Central memory CD4-positive, alpha-beta T cell (primary cell): ENCODE measurements at regions not wholly inside any gene's neighbourhood (a gene's known extent, or its start where the extent isn't known, plus 50 kb on each side); places are given as distances from the start of the nearest gene placed in this dataset.
"Not testable (repeated sequence)": the region's sequence is repeated elsewhere in the genome, so short reads cannot be mapped to it uniquely, and the experiment has no call there.

Experiments used
- DNase-seq: peaks from one replicate; pipeline ENCODE4 v3.0.0; 2022

DNA sequence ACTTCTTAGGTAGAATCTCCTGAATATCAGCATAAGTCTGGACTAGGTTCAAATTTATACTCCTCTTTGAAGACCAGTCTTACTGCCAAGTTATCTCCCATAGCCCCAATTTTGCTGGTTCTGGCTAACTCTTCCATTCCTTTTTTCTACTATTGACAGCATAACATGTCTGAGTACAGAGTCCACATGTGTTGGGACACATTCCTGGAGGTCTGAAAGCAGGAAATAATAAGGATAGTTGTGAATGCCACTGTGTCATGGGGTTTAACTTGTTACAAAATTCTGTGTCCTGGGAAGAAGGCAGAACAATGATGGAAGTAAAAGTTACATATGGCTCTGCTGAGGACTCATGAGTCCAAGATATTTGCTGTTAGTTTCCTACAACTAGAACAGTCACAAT lies 57.4 kb upstream of the ZBTB20 start:
- no peak for DNase-seq

DNA sequence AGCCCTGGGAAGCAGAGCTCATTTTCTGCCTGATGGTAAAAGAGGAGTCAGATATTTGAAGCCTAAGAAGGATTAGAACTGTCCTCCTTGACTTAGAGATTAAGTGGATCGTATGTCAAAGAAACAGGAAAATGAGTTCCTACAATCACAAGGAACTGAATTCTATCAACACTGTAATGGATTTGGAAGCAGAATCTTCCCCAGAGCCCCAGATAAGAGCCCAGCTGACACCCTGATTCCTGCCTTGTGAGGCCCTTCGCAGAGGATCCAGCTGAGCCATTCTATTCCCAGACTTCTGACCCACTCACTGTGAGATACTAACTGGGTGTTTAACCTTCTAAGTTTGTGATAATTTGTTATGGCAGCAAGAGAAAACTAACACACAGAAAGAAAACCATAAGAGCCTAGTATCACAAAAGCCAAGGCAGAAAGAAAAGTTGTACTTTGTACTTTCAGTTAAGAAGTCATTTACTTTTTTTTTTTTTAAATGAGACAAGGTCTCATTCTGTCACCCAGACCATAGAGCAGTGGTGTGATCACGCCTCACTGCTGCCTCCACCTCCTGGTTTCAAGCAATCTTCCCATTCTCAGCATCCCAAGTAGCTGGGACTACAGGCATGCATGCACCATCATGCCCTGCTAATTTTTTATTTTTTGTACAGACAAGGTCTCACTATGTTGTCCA lies 61.1 kb upstream of the ZBTB20 start:
- no peak for DNase-seq

DNA sequence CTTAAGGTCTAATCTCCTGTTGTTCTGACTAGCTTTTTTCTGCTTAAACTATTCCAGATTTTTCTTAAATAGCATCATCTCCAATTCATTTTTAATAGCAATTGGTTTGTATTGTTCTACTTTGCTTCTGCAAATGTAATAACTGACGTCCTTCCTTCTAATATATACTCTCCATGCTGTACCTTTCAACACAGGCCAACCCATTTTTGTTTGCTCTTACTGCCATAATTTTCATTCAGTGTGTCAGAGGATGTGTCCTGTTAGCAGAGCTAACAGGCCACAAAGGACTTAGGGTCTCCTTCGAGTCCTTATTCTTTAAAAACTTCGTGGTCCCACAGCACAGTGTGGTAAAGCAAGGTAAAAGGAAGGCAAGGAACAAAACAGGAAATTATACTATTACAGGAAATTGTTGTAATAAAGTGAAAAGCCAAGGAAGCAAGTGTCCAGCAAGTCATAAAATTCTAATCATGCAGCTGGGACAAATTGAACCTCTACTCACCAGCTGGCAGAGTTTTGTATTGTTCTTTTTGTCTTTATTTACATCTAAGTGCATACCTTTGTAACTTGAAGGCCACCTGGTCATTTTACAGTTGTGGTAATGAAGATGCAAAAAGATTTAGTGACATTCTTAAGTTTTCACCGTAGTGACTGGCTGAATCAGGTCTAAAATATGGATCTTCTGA lies 64.9 kb upstream of the ZBTB20 start:
- no peak for DNase-seq

DNA sequence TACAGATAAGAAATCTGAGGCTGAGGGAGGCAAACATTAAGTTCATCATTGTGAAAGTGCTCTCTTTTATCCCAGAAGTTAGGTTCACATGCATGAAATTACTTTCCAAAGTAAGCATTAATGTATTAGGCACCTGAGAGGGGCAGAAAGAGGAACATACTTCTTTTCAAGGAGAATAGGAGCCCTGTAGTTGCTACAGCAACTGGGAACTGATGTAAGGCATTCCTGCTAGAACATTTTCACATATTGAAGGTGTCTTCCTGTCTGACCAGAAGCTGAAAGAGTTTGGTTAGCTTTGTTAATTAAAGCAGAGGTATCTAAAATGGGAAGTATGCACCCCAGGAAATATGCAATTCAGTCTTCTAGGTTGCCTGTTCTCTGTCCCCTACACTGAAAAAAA lies 65.5 kb upstream of the ZBTB20 start:
- DNase-seq = no peak

DNA sequence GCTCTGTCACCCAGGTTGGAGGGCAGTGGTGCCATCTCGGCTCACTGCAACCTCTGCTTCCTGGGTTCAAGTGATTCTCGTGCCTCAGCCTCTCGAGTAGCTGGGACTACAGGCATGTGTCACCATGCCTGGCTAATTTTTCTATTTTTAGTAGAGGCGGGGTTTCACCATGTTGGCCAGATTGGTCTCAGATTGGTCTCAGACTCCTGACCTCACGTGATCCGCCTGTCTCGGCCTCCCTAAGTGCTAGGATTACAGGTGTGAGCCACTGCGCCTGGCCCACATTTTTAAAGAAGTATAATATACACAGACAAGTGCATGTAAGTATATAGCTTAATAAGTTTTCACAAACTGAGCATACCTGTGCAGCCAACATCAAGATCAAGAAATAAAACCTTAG lies 66.0 kb upstream of the ZBTB20 start:
- not testable (repeated sequence) for DNase-seq

DNA sequence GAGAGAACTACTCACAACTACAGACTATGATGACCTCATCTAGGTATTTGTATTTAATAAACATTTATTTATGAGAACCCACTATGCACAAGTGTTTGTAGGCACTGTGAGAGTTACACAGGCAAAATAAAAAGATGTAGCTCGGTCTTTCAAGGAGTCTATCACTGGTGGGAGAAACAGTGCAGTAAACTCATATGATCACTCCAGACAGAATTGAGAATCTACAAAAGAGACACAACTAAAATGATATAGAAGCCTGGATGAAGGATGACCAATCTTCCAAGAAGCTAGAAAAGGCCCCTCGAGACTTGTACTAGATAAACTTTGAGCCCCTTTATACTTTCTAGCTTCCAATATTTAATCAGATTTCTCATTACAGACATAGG lies 70.2 kb upstream of the ZBTB20 start:
- no peak for DNase-seq

DNA sequence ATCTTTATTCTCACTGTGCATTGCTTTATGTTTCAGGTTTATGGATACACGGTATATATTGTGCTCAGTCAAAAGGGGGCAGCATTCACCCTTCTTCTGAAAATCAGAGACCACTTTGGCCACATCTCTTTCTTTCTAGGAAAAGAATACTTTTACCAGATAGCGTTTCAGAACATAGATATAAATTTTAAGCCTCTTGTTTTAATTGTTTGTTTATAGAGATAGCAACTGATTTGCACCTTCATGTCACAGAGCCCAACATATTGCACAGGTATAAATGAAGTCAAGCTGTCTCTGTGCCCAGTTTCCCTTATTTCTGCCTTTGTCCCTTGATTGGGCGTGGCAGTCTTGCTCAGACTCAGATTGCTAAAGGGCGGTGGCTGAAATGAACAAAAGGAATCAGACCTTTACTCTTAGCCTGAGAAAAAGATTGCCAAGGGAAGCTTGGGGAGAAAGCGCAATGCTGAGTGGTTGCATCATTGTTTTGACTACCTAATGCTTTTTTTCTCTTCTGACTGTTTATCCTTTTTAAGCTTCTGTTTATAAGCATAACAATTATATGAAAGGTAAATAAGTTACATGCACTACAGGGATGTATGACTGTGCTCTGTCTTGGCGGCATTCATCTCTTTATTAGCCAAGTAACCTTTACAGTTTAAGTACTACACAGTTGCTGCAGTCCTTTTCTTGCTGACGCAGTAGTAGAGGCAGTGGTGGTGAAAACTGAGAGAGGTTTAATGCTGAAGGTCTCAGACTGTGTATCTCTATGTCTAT lies 70.8 kb upstream of the ZBTB20 start:
- peak; percentile 4 for DNase-seq

DNA sequence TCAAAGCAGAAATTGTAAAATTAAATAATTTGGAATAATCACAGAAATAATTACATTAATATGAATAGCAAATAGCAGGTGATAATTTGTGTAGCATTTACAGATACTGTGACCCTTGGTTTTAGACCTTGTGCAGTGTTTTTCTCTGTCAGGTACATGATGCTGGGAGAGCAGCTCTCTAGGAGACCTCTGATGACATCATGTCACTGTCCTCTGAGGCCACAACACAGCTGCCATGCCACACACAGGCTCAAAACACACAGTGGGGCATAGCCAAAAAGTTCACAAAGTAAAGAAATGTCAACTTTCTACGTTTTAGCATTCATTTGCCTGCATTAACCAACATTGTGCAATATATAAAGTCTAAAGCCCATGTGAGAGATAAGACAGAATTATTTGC lies 71.8 kb upstream of the ZBTB20 start:
- DNase-seq = no peak

DNA sequence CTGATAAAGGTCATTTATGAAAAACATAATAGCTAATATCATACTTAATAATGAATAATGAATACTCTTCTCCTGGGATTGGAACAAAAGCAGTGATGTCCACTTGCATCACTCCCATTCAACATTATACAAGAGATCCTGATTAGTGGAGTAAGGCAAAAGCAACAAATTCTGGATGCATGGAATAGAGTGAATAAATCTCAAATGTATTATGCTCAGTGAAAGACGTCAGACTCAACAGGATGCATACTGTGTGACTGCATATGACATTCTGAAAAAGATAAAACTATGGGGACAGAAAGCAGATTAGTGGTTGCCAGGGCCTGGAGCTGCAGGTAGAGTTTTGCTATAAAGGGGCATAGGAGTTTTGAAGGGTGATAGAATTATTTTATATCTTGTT lies 77.6 kb upstream of the ZBTB20 start:
- no peak for DNase-seq

DNA sequence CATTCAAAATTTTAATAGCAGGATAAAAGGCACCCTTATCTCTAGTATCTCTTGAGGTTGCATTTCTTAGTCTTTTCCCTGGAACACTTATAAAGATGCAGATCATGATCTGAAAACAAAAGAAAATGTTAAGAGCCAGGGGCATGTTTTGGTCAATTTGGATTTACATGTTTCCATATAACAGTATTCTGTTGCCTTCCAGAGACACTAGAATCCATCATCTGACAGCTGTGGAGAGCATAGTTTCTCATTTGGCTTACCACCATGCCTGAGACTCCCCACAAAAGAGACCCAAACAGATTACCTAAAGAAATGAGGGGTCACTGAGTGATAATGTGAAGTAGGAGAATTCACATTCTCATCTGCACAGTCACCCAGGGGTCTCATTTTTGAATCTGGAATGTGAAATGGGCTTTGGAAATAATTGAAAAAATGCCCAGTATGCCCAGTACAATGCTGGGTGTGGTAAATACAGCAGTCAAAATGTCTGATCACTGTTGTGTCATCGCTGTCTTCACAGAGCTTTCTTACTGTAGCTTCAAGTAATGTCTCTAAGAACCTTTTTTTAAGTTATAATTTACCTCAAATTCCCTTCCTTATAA lies 79.9 kb upstream of the ZBTB20 start:
- DNase-seq = no peak

DNA sequence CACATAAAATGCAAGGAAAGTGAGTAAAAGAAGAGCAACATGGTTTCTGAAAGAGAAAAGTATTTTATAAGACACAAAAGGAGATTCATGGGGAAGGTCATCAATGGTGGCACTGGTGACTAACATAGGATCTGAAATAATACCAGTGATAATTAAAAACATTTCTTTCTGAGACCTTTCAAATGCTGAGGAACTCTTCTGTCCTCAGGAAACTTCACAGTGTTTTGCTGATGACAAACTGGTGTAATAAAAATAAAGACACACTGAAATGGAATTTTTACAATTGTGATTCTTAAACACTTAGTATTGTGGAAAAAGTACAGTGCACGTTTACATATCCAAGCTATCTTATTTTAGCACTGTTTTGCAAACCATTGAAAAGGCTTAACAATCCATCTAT lies 80.4 kb upstream of the ZBTB20 start:
- DNase-seq = no peak

DNA sequence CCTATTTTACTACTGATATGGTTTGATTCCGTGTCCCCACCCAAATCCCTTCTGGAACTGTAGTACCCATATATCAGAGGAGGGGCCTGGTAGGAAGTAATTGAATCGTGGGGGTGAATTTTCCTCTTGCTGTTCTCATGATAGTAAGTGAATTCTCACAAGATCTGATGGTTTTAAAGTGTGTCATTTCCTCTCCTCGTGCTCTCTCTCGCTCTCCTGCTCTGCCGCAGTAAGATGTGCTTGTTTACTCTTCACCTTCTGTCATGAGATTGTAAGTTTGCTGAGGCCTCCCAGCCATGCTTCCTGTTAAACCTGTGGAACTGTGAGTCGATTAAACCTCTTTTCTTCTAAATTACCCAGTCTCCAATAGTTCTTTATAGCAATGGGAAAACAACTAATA lies 81.2 kb upstream of the ZBTB20 start:
- DNase-seq = no peak

DNA sequence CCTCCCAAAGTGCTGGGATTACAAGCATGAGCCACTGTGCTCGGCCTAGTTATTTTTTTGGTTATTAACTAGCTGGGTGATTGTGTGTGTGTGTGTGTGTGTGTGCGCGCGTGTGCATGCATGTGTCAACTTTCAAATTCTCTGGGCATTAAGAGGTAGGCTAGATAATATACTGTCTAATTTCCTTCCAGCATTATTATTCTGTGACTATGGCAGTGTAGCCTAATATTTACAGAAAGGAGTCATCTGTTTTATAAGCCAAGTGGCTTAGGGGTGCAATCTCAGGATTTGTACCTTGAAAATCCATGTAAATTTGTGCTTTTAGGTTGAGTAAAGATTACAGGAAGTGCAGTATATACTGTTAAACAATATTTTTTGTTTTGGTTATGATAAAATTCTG lies 85.1 kb upstream of the ZBTB20 start:
- no peak for DNase-seq

DNA sequence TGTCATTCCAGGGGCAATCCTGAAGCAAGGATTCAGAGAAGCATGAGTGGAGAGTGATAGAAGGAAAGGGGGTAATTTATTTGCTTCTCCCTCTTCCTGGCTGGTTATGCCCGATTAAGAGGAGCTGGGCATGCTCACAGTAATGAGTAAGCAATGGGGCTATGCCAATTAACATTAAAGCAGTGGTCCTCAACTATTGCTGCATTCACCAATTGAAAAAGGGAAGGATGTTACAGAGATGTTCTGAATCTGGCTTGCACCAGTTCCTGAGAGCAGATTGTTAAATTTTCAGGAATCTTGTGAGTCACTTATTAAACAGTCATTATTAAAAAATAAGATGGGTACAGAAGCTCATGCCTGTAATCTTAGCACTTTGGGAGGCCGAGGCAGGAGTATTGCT lies 85.9 kb upstream of the ZBTB20 start:
- DNase-seq = no peak

DNA sequence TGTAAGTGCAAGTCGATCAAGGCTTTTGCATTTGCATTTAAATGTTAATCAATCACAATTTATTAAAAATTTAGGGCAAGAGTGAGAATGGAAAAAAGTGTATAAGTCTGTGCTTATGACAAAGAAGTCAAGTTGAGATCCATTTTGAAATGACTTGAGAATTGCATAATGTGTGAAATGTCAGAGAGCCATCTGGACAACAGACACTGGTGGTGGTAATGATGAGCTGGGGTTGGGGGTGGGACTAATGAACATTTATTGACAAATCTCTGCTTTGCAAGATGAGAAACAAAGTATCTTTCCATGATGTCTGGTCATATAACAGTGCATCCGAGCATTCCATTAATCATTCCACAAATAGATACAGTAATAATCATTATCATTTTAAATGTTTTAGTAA lies 89.4 kb upstream of the ZBTB20 start:
- no peak for DNase-seq

DNA sequence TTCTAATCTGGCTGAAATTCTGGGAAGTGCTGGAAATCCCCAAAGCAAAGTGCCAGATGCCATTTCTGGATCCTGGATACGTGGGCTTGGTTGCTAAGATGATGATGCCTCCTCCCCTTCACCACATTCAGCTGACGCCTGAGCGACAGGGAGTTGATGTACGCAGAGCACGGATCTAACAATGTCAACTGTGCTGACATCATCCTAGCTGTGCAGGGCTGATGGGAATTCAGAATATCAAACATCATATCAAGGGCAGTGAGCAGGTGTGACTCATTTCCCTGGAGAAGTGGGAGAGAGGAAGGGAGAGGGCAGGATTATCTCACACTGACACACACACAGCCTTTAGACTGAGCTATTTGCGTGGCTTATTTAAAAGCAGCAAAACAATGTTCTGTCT lies 92.6 kb upstream of the ZBTB20 start:
- DNase-seq = no peak

DNA sequence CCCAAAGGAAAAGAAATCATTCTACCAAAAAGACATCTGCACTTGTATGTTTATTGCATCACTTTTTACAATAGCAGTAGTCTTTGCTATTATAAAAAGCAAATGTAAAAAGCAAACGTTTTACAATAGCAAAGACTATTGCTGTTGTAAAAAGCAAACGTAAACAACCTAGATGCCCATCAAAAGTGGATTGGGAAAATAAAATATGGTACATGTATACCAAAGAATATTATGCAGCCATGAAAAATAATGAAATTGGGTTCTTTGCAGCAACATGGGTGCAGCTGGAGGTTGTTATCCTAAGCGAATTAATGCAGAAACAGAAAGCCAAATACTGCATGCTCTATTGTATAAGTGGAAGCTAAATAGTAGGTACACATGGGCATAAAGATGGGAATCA lies 97.3 kb upstream of the ZBTB20 start:
- DNase-seq = no peak

DNA sequence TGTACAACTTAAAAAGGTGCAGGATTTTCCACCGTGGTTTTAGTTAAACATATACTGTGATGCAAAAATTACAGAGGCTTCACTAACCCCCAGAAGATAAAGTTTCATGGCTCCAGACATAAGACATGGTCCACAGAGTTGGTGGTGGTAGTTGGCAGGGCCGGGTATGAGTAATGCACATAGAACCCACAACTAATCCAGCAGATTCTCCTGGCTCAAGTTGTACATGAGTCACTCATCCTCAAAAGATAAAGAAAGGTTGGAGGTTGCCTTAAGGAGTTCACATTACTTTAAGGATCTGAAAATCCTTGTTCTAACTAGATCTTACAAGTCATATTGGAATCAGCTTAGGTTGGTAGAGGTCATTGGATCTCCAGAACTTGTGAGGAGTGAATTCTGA lies 98.3 kb upstream of the ZBTB20 start:
- DNase-seq = no peak

DNA sequence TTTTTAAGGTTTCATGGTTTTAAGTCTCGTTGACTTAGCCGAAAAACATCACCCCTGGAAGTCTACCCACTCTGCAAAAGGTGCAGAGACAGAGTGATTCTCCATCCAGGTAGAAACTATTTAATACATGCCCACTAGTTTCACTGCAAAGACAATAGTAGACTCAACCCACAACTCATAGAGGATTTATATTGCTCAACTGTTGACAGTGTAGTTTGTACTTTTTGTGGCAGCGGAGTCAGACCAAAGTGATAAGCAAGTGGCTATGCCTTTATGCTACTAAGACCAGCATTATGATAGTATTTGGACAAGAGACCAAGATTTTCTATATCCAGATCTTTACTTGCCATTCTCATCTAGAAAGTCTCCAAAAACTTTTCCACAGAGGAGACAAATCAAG lies 98.8 kb upstream of the ZBTB20 start:
- no peak for DNase-seq

DNA sequence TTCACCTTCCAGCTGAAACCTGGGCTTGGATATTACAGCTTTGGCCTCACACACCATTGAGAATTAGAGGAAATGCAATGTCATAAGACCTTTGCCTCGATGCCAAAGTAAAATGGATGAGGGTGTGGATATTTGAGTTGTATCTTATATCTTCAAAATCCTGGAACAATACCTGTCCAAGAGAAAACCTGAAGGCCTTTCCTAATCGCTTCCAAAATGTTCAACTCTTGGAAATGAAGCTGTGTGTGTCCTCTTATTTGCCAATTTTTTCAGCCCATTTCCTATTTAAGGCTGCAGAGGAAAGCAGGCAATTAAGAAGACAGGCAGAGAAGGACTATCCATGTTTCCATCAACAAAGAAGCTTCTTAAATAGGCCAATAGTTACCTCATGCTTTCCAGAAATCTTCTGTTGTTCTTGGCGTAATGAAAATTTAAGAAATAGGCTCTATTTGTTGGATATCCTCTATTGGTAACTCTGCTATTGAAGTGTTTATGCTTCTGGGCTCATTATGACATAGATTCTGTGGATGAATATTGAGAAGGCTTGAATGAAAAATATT lies 99.5 kb upstream of the ZBTB20 start:
- DNase-seq = no peak

DNA sequence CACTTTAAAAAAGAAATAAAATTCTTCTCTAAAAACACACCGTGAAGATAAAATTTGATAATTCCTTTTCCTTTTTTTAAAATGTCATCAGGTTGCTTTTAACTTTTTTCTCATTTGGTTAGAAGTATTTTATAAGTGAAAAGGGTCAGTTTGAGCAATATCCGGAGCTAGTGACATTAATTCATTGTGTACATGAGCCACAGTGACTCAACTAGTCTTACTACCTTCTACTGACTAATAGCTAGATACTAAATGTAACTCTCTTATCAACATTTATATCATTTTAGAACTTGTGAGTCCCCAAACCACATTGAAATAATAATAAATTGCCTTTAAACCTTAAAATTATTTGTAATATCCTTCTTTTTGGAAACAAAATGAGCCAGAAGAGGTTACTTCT lies 101.2 kb upstream of the ZBTB20 start:
- DNase-seq = no peak

DNA sequence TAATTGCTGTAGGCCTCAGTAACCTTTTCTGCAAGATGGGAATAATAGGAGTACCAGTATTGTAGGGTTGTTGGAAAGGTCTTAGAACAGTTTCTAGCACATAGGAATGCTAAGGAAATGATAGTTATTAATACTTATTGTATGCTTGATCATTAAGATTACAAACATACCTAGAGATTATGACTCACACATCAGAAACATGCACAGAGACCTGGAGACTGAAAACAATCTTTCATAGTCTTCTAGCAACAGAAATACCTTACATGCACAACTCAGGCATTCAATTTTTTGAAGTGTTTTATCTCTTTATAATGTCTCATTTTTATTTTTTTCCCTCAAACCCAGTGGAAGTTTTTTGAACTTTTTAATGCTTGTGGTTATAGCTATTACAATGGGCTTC lies 104.4 kb upstream of the ZBTB20 start:
- DNase-seq = no peak

DNA sequence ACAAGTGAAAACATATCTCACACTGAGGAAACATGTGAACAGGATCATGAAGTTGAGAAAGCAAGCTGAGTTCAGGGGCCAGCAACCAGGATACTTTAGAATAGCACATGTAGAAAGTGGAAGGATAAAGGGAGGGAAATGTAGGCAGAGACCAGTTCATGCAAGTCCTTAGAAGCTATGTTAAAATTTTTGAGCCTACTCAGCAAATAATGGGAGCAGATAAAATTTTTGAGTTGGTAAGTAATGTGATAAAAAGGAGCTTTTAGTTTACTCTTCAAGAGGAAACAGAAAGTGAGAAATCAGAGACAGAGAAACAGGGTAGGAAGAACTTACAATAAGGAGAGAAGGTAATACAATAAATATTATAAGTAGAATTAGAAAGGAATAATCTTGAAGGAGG lies 105.6 kb upstream of the ZBTB20 start:
- DNase-seq = no peak
